Nephron (organoid): ENCODE measurements at regions not wholly inside any gene's neighbourhood (a gene's known extent, or its start where the extent isn't known, plus 50 kb on each side); places are given as distances from the start of the nearest gene placed in this dataset.
A peak's percentile ranks its signal among the peaks of the same experiment; 100 is the strongest.

Source experiments
- H3K27ac Mint-ChIP-seq, 3 experiments: 2 replicates each; pipeline ENCODE4 v1.8.0; 2020; ENCODE audit warnings: mixed read lengths in 3 of 3, mild to moderate bottlenecking in 2 of 3, moderate library complexity in 1 of 3
- H3K27me3 Mint-ChIP-seq: 2 replicates; pipeline ENCODE4 v1.8.0; 2021; ENCODE audit warnings: low read depth, mild to moderate bottlenecking, moderate library complexity, mixed read lengths
- H3K36me3 Mint-ChIP-seq: 2 replicates; pipeline ENCODE4 v1.8.0; 2020; ENCODE audit warnings: low read depth, mixed read lengths
- H3K4me1 Mint-ChIP-seq: 2 replicates; pipeline ENCODE4 v1.8.0; 2020; ENCODE audit warnings: mixed read lengths
- H3K4me3 Mint-ChIP-seq, 3 experiments: 2 replicates each; pipeline ENCODE4 v1.8.0; 2020; ENCODE audit warnings: mild to moderate bottlenecking in 3 of 3, mixed read lengths in 3 of 3, moderate library complexity in 2 of 3
- H3K9me3 Mint-ChIP-seq: 2 replicates; pipeline ENCODE4 v1.8.0; 2020; ENCODE audit warnings: mixed read lengths
- CTCF ChIP-seq, 3 experiments: fragments of 200-600 bp; sonication (generic); IDR thresholded peaks; one replicate each; pipeline ENCODE4 v1.5.0; 2021; ENCODE audit warnings: antibody characterized with exemption in 3 of 3; ENCODE audit not compliant: unreplicated experiment in 3 of 3

- Mint-ChIP-seq H3K36me3 (no peaks in the 10 kb centered on the region), H3K4me3 (no peak overlapping the region), H3K4me1 (peaks cover 51% of the 10 kb centered on the region), H3K27me3 (peaks cover 5% of the 10 kb centered on the region), H3K9me3 (peaks cover 3% of the 10 kb centered on the region), H3K27ac (peak overlapping the region in 2 of 3 experiments; percentile 63 to 66)
- TF ChIP-seq CTCF (IDR thresholded peaks at IDR 0.05; ENCODE audit: unreplicated experiment in 3 of 3), result no peak
Observed at GRCh38 chr7:54838175-54838910, 79.3 kb upstream of the SEC61G start.

DNA sequence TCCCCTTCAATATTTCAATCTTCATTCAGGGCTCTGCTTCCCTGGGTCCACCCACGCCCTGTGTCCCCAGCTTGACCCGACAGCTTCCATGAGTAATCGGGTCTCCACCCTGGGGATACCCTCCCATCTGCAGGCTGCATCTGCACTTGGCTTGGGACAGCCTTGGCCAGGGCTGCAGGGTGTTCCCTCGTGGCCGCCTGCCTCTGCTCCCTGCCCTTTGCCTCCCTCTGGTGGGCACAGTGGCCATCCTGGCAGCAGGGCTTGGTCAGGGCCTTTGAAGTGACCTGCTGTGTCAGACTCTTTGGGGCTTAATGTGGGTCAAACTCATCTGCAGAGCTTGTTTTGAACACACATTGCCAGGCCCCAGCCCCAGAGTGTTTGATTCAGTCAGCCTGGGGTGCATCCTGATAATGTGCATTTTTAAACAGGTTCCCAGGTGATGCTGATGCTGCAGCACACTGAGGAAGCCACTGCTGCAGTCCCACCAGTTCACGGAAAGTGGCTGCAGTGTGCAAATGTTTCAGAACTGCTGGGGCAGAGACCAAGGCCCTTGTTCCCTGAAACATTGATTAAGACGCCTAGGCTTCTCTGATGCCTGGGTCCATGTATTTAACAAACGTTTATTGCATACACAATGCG, 80.7 kb upstream of the SEC61G start:
- H3K27ac Mint-ChIP-seq, result peak overlapping the region in 1 of 3 experiments; percentile 15
- H3K4me3 Mint-ChIP-seq, result no peak overlapping the region
- H3K36me3 Mint-ChIP-seq, result no peaks in the 10 kb centered on the region
- peak; percentile 21 to 38 (median 34) for TF ChIP-seq CTCF (IDR thresholded peaks at IDR 0.05; ENCODE audit: unreplicated experiment in 3 of 3)
- peaks cover 3% of the 10 kb centered on the region for H3K9me3 Mint-ChIP-seq
- H3K4me1 Mint-ChIP-seq, result peaks cover 55% of the 10 kb centered on the region
- H3K27me3 Mint-ChIP-seq, result peaks cover 9% of the 10 kb centered on the region

DNA sequence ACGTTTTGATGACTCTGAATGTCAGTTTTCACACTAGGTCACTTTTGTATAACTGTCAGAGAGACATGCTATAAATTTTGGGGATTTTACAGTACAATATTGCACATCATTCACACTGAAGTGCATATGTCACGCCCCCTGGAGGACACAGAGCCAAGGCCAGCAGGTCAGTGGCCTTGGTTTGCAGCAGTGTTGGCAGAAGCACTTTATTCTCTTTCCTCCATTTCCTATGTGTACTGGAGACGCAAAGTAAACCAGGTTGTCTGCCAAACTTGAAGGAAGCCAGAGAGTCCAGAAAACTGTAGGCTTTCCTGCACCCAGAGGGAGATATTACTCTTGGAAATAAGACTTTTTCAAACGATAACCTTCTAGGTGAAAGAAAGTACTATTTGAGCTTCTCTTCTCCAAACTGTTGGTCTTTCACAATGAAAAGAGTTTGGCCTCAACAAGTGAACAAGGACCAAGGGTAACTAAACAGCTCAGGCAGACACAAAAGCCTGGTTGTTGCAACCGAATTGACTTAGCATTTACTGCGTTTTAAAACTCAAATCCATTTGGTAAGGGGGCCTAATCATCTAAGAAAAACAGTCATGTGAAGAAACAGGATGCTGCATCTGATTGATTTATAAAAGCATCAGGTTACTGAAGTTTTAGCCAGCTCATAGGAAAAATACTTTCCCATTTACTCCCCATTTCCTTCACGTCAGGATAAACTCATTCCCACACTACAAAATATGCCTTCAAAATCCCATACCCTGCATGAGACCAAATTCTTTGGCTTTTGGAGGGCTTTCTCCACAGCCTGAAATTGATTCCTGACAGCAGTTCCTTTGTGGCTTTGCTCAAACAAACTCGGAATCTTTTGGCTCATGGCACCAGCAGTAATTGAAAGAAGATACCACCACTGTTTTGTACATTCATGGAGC, 83.0 kb upstream of the SEC61G start:
- no peaks in the 10 kb centered on the region for H3K9me3 Mint-ChIP-seq
- no peaks in the 10 kb centered on the region for H3K36me3 Mint-ChIP-seq
- H3K27me3 Mint-ChIP-seq, result peaks cover 9% of the 10 kb centered on the region
- peak overlapping the region; percentile 82 to 90 (median 85) for H3K27ac Mint-ChIP-seq
- no peak overlapping the region for H3K4me3 Mint-ChIP-seq
- peaks cover 55% of the 10 kb centered on the region for H3K4me1 Mint-ChIP-seq
- peak in 1 of 3 experiments; percentile 30 for TF ChIP-seq CTCF (IDR thresholded peaks at IDR 0.05; ENCODE audit: unreplicated experiment in 3 of 3)

DNA sequence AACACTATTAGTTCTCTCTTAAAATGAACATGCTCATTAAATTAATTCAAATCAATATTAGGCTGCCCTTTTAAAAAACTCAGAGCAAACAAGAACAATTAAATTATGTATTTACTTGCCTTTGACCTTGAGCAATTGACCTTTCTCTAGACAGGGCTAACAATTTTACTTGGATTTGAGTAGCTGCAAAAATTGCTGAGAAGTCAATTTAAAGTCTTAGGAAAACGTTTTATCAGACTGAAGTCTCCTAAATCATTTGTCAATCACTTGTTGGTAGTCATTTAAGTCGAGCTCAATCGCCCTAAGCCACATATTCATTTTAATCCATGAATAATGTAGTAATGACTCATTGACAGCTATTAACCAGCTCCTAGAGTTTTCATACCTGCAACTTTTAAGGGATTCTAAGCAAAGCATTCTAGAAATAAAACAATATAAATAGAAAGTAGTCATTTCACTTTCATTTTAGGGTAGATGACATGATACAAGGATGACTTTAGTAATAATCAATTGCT, 84.9 kb upstream of the SEC61G start:
- Mint-ChIP-seq H3K4me1 (peaks cover 42% of the 10 kb centered on the region), H3K27me3 (peaks cover 4% of the 10 kb centered on the region), H3K9me3 (peaks cover 7% of the 10 kb centered on the region), H3K4me3 (no peak overlapping the region), H3K27ac (peak overlapping the region in 1 of 3 experiments; percentile 13), H3K36me3 (peaks cover 2% of the 10 kb centered on the region)
- no peak for TF ChIP-seq CTCF (IDR thresholded peaks at IDR 0.05; ENCODE audit: unreplicated experiment in 3 of 3)

- peaks cover 4% of the 10 kb centered on the region for H3K36me3 Mint-ChIP-seq
- peaks cover 4% of the 10 kb centered on the region for H3K27me3 Mint-ChIP-seq
- H3K27ac Mint-ChIP-seq, result no peak overlapping the region
Observed at GRCh38 chr7:54846273-54846672, 87.3 kb upstream of the SEC61G start.

More at GRCh38 chr7:54846273-54846672, 87.3 kb upstream of the SEC61G start:
- no peak for TF ChIP-seq CTCF (IDR thresholded peaks at IDR 0.05; ENCODE audit: unreplicated experiment in 3 of 3)
- H3K4me3 Mint-ChIP-seq, result no peak overlapping the region
- peaks cover 24% of the 10 kb centered on the region for H3K9me3 Mint-ChIP-seq
- H3K4me1 Mint-ChIP-seq, result peaks cover 23% of the 10 kb centered on the region
